ENCODE measurements at regions not wholly inside any gene's neighbourhood (a gene's known extent, or its start where the extent isn't known, plus 50 kb on each side); places are given as distances from the start of the nearest gene placed in this dataset.

DNA sequence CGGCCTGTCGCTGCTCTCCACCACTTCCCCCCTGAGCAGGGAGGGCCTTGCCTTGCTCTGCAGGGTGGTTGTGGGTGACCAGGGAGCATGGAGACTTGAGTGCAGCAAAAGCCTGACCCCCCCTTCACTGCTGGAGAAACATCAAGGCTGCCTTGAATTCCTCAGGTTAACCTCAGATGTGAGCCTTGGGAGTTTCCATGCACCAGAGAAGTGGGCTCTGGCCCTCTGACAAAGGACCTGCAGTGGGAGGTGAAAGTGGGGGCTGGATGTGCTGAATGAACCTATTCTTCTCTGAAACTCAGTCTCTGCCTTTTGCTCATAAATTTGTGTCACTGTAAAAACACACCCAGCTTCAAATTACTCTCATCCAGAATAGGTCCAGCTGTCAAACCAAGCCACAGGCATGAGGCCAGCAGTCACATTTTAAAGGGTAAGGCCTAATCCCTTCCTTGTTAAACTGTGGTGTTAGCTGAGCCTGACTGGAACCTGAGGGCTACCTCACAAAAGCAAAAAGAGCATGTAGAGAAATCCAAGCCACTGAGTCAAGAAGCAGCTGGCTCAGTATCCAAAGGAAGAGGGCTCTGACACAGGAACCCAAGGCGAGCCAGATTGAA, 356.8 kb downstream of the CCSER2 start:
- TF ChIP-seq, protein P1, sequence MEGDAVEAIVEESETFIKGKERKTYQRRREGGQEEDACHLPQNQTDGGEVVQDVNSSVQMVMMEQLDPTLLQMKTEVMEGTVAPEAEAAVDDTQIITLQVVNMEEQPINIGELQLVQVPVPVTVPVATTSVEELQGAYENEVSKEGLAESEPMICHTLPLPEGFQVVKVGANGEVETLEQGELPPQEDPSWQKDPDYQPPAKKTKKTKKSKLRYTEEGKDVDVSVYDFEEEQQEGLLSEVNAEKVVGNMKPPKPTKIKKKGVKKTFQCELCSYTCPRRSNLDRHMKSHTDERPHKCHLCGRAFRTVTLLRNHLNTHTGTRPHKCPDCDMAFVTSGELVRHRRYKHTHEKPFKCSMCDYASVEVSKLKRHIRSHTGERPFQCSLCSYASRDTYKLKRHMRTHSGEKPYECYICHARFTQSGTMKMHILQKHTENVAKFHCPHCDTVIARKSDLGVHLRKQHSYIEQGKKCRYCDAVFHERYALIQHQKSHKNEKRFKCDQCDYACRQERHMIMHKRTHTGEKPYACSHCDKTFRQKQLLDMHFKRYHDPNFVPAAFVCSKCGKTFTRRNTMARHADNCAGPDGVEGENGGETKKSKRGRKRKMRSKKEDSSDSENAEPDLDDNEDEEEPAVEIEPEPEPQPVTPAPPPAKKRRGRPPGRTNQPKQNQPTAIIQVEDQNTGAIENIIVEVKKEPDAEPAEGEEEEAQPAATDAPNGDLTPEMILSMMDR (IDR thresholded peaks at IDR 0.05; ENCODE audit: poor library complexity), result no peak
- TF ChIP-seq EZH2phosphoT487 (IDR thresholded peaks at IDR 0.05; ENCODE audit: low read depth, severe bottlenecking, unreplicated experiment) (no peak), EZH2 (IDR thresholded peaks at IDR 0.05; ENCODE audit: borderline replicate concordance) (no peak)
